GM19035 (cell line): ENCODE measurements at regions not wholly inside any gene's neighbourhood (a gene's known extent, or its start where the extent isn't known, plus 50 kb on each side); places are given as distances from the start of the nearest gene placed in this dataset.

ENCODE experiments used
- ATAC-seq: cut with Tn5 transposase; IDR thresholded peaks from one replicate; pipeline ENCODE4 v1.9.1; 2021; ENCODE audit not compliant: unreplicated experiment

- no peak for ATAC-seq
These were observed 93.4 kb downstream of the TENT4A start for GRCh38 chr5:6806668-6807067.

GRCh38 chr5:6808462-6808861 lies 95.2 kb downstream of the TENT4A start:
- no peak for ATAC-seq

GRCh38 chr5:6810641-6811405 lies 97.6 kb downstream of the TENT4A start:
- ATAC-seq, result no peak

GRCh38 chr5:6812091-6812490 lies 98.9 kb downstream of the TENT4A start:
- ATAC-seq, result no peak

- no peak for ATAC-seq
These were observed 99.8 kb downstream of the TENT4A start for GRCh38 chr5:6812800-6813731.

- no peak for ATAC-seq
These were observed 101.6 kb downstream of the TENT4A start for GRCh38 chr5:6814816-6815215.

GRCh38 chr5:6818594-6819511 lies 105.6 kb downstream of the TENT4A start:
- no peak for ATAC-seq

- ATAC-seq, result no peak
These were observed 106.3 kb downstream of the TENT4A start for GRCh38 chr5:6819521-6819920.

- ATAC-seq, result no peak
These were observed 107.7 kb downstream of the TENT4A start for GRCh38 chr5:6820851-6821479.

- no peak for ATAC-seq
These were observed 108.8 kb downstream of the TENT4A start for GRCh38 chr5:6822068-6822467.

GRCh38 chr5:6822556-6823343 lies 109.5 kb downstream of the TENT4A start:
- no peak for ATAC-seq

GRCh38 chr5:6823996-6824395 lies 110.8 kb downstream of the TENT4A start:
- ATAC-seq, result no peak

GRCh38 chr5:6825678-6826244 lies 112.5 kb downstream of the TENT4A start:
- ATAC-seq, result no peak

GRCh38 chr5:6826756-6827155 lies 113.5 kb downstream of the TENT4A start:
- ATAC-seq, result no peak

- ATAC-seq, result peak; percentile 65
These were observed 114.4 kb downstream of the TENT4A start for GRCh38 chr5:6827526-6828219.

GRCh38 chr5:6829150-6829784 lies 116.0 kb downstream of the TENT4A start:
- ATAC-seq, result peak; percentile 83

- ATAC-seq, result no peak
These were observed 117.5 kb downstream of the TENT4A start for GRCh38 chr5:6830643-6831239.
